ENCODE measurements at regions not wholly inside any gene's neighbourhood (a gene's known extent, or its start where the extent isn't known, plus 50 kb on each side); places are given as distances from the start of the nearest gene placed in this dataset.

DNA sequence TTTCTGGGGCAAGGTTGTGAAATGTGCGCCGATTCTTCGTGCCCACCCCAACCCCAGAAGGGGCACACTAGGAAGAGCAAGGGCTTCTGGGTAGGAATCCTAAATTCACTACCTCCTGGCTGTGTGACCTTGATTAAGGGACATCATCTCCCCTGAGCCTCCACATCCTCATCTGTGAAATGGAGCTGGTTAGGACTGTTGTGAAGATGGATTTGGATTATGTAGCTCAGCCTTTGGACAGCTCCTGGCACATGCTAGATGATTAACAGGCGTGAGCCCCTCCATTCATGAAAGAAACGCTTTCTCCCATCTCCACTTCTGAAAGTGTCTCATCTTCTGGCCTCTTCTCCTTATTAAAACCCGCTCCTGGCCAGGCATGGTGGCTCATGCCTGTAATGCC is 65.3 kb upstream of the TMEM97 start:
- no peak overlapping the region for H3K27ac ChIP-seq (ENCODE audit: low read length)
- H2AFZ ChIP-seq (ENCODE audit: low read depth, low read length) = no peak overlapping the region
- H3K9ac ChIP-seq (ENCODE audit: low read depth, low read length) = no peak overlapping the region
- no peak for ATAC-seq (ENCODE audit: insufficient read depth, low read depth)
- H3K27me3 ChIP-seq (ENCODE audit: insufficient read depth, low read length, poor library complexity) = no peaks in the 10 kb centered on the region
- H3K36me3 ChIP-seq (ENCODE audit: insufficient read depth, low read length) = no peaks in the 10 kb centered on the region
- no peak overlapping the region for H3K4me2 ChIP-seq (ENCODE audit: insufficient read depth, low read length)
- TF ChIP-seq, protein P1, sequence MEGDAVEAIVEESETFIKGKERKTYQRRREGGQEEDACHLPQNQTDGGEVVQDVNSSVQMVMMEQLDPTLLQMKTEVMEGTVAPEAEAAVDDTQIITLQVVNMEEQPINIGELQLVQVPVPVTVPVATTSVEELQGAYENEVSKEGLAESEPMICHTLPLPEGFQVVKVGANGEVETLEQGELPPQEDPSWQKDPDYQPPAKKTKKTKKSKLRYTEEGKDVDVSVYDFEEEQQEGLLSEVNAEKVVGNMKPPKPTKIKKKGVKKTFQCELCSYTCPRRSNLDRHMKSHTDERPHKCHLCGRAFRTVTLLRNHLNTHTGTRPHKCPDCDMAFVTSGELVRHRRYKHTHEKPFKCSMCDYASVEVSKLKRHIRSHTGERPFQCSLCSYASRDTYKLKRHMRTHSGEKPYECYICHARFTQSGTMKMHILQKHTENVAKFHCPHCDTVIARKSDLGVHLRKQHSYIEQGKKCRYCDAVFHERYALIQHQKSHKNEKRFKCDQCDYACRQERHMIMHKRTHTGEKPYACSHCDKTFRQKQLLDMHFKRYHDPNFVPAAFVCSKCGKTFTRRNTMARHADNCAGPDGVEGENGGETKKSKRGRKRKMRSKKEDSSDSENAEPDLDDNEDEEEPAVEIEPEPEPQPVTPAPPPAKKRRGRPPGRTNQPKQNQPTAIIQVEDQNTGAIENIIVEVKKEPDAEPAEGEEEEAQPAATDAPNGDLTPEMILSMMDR (IDR thresholded peaks at IDR 0.05; ENCODE audit: borderline replicate concordance, extremely low read depth, low read length, poor library complexity, severe bottlenecking) = no peak
- TF ChIP-seq EZH2 (IDR thresholded peaks at IDR 0.05; ENCODE audit: borderline replicate concordance, low read depth, low read length, severe bottlenecking) = no peak
- no peaks in the 10 kb centered on the region for H3K79me2 ChIP-seq (ENCODE audit: insufficient read depth, low read length)
- no peak overlapping the region for H3K4me3 ChIP-seq (ENCODE audit: low read depth in 1 of 2, low read length in 2 of 2)
- no peak for DNase-seq
- no peaks in the 10 kb centered on the region for H3K4me1 ChIP-seq (ENCODE audit: insufficient read depth, low read length)
- no peaks in the 10 kb centered on the region for H3K9me3 ChIP-seq (ENCODE audit: insufficient read depth, low read length, severe bottlenecking)
- no peaks in the 10 kb centered on the region; the same call in 1 of the 2 replicates for H4K20me1 ChIP-seq (ENCODE audit: insufficient read depth, low read length)

DNA sequence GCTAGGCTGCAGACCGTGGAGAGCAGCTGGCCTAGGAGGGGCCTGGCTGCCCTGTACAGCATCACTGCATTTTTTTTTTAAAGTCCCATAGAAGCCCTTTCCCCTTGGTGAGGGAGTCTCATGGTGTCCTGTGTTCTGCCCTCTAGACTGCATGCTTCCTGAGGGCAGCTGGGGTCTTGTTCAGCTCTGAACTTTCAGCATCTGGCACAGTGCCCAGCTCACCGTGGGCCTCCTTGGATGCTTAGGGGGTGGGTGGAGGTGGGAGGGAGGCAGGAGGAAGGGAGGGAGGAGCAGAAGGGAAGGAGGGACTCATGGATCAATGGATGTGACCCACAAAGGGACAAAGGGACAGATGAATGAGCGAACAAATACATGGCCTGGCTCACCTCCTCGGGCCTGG is 63.4 kb upstream of the TMEM97 start:
- no peaks in the 10 kb centered on the region for H3K79me2 ChIP-seq (ENCODE audit: insufficient read depth, low read length)
- H3K27me3 ChIP-seq (ENCODE audit: insufficient read depth, low read length, poor library complexity) = no peaks in the 10 kb centered on the region
- TF ChIP-seq, protein P1 (IDR thresholded peaks at IDR 0.05; ENCODE audit: borderline replicate concordance, extremely low read depth, low read length, poor library complexity, severe bottlenecking) = no peak
- no peak for TF ChIP-seq EZH2 (IDR thresholded peaks at IDR 0.05; ENCODE audit: borderline replicate concordance, low read depth, low read length, severe bottlenecking)
- H3K36me3 ChIP-seq (ENCODE audit: insufficient read depth, low read length) = no peaks in the 10 kb centered on the region
- no peak overlapping the region for H3K27ac ChIP-seq (ENCODE audit: low read length)
- no peak for DNase-seq
- no peak overlapping the region for H3K4me3 ChIP-seq (ENCODE audit: low read depth in 1 of 2, low read length in 2 of 2)
- H3K9ac ChIP-seq (ENCODE audit: low read depth, low read length) = no peak overlapping the region
- ATAC-seq (ENCODE audit: insufficient read depth, low read depth) = no peak
- H3K4me2 ChIP-seq (ENCODE audit: insufficient read depth, low read length) = no peak overlapping the region
- H4K20me1 ChIP-seq (ENCODE audit: insufficient read depth, low read length) = no peaks in the 10 kb centered on the region; the same call in 1 of the 2 replicates
- H3K4me1 ChIP-seq (ENCODE audit: insufficient read depth, low read length) = no peaks in the 10 kb centered on the region
- H2AFZ ChIP-seq (ENCODE audit: low read depth, low read length) = no peak overlapping the region
- H3K9me3 ChIP-seq (ENCODE audit: insufficient read depth, low read length, severe bottlenecking) = no peaks in the 10 kb centered on the region

DNA sequence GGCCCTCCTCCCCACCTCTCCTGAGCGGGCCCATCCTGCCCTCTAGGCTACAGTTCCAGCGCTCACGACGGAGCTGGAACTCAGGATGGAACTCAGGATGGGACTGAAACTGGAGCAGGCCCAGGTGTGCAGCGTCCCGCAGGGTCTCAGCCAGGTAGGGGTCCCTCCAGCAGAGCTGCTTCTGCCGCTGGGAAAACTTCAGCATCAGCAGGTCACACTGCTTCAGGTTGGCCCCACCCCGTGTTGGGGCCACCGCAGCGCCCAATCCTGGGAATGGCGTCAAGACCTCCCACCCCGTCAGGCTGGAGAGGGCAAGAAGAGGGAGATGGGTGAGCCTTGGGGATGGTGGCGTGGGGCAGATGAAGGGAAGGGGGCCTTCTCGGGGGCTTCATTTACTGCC is 62.6 kb upstream of the TMEM97 start:
- H4K20me1 ChIP-seq (ENCODE audit: insufficient read depth, low read length) = no peaks in the 10 kb centered on the region; the same call in 1 of the 2 replicates
- no peak overlapping the region for H2AFZ ChIP-seq (ENCODE audit: low read depth, low read length)
- peaks cover 4% of the 10 kb centered on the region for H3K9me3 ChIP-seq (ENCODE audit: insufficient read depth, low read length, severe bottlenecking)
- no peaks in the 10 kb centered on the region for H3K79me2 ChIP-seq (ENCODE audit: insufficient read depth, low read length)
- no peak overlapping the region for H3K4me3 ChIP-seq (ENCODE audit: low read depth in 1 of 2, low read length in 2 of 2)
- no peak overlapping the region for H3K4me2 ChIP-seq (ENCODE audit: insufficient read depth, low read length)
- no peaks in the 10 kb centered on the region for H3K36me3 ChIP-seq (ENCODE audit: insufficient read depth, low read length)
- no peaks in the 10 kb centered on the region for H3K27me3 ChIP-seq (ENCODE audit: insufficient read depth, low read length, poor library complexity)
- H3K27ac ChIP-seq (ENCODE audit: low read length) = no peak overlapping the region
- no peak for DNase-seq
- no peaks in the 10 kb centered on the region for H3K4me1 ChIP-seq (ENCODE audit: insufficient read depth, low read length)
- no peak for TF ChIP-seq EZH2 (IDR thresholded peaks at IDR 0.05; ENCODE audit: borderline replicate concordance, low read depth, low read length, severe bottlenecking)
- TF ChIP-seq, protein P1 (IDR thresholded peaks at IDR 0.05; ENCODE audit: borderline replicate concordance, extremely low read depth, low read length, poor library complexity, severe bottlenecking) = no peak
- ATAC-seq (ENCODE audit: insufficient read depth, low read depth) = no peak
- no peak overlapping the region for H3K9ac ChIP-seq (ENCODE audit: low read depth, low read length)

DNA sequence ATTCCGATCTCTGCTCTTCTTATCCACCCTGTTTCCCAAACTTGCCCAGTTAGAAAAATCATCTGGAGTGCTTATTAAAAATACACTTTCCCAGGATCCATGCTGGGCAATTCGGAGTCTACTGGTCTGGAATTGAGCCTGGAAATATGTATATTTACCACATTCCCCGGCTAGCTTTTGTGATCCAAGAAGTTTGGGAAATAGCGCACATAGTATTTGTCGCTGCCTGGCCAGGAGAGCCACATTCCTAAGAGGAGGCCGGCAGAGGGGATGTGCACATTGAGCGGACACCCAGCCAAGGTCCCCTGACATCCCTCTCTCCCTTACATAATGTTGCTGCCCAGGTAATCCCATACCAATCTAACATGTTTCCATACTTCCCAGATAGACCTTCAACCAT is 62.1 kb upstream of the TMEM97 start:
- no peak overlapping the region for H3K9ac ChIP-seq (ENCODE audit: low read depth, low read length)
- H3K9me3 ChIP-seq (ENCODE audit: insufficient read depth, low read length, severe bottlenecking) = peaks cover 8% of the 10 kb centered on the region
- no peak for TF ChIP-seq EZH2 (IDR thresholded peaks at IDR 0.05; ENCODE audit: borderline replicate concordance, low read depth, low read length, severe bottlenecking)
- TF ChIP-seq, protein P1 (IDR thresholded peaks at IDR 0.05; ENCODE audit: borderline replicate concordance, extremely low read depth, low read length, poor library complexity, severe bottlenecking) = no peak
- no peak overlapping the region for H3K4me3 ChIP-seq (ENCODE audit: low read depth in 1 of 2, low read length in 2 of 2)
- no peaks in the 10 kb centered on the region for H3K79me2 ChIP-seq (ENCODE audit: insufficient read depth, low read length)
- H3K27ac ChIP-seq (ENCODE audit: low read length) = no peak overlapping the region
- H3K4me2 ChIP-seq (ENCODE audit: insufficient read depth, low read length) = no peak overlapping the region
- H2AFZ ChIP-seq (ENCODE audit: low read depth, low read length) = no peak overlapping the region
- H3K27me3 ChIP-seq (ENCODE audit: insufficient read depth, low read length, poor library complexity) = no peaks in the 10 kb centered on the region
- H4K20me1 ChIP-seq (ENCODE audit: insufficient read depth, low read length) = no peaks in the 10 kb centered on the region; the same call in 1 of the 2 replicates
- ATAC-seq (ENCODE audit: insufficient read depth, low read depth) (no peak), DNase-seq (no peak)
- H3K36me3 ChIP-seq (ENCODE audit: insufficient read depth, low read length) = no peaks in the 10 kb centered on the region
- no peaks in the 10 kb centered on the region for H3K4me1 ChIP-seq (ENCODE audit: insufficient read depth, low read length)
